Activated CD8-positive, alpha-beta T cell treated with anti-CD3 and anti-CD28 coated beads for 36 hours (primary cell): ENCODE measurements at regions not wholly inside any gene's neighbourhood (a gene's known extent, or its start where the extent isn't known, plus 50 kb on each side); places are given as distances from the start of the nearest gene placed in this dataset.
"Not testable (repeated sequence)": the region's sequence is repeated elsewhere in the genome, so short reads cannot be mapped to it uniquely, and the experiment has no call there.

Source experiments
- ATAC-seq: fragments of 200-7000 bp; cut with Tn5 transposase; one replicate; pipeline ENCODE4 v1.10.0; 2021; ENCODE audit warnings: mild to moderate bottlenecking, moderate library complexity
- CTCF ChIA-PET: fragments of 350-600 bp; sonication (Branson Sonifier 250); formaldehyde crosslinking; loops from one replicate; lab custom pipeline; 2021; ENCODE audit warnings: antibody characterized with exemption; lab: Charles Lee
- POLR2A ChIA-PET: fragments of 350-600 bp; sonication (Branson Sonifier 250); formaldehyde crosslinking; loops from one replicate; lab custom pipeline; 2021; ENCODE audit warnings: antibody characterized with exemption; lab: Charles Lee
- DNase-seq: peaks from one replicate; pipeline ENCODE4 v3.0.0-alpha.2; 2020
- H3K27ac Mint-ChIP-seq: one replicate; pipeline ENCODE4 v1.8.0; 2021; ENCODE audit warnings: mild to moderate bottlenecking, mixed read lengths
- H3K27me3 Mint-ChIP-seq: one replicate; pipeline ENCODE4 v1.8.0; 2021; ENCODE audit warnings: mixed read lengths
- H3K36me3 Mint-ChIP-seq: one replicate; pipeline ENCODE4 v1.8.0; 2021; ENCODE audit warnings: low read depth, mixed read lengths
- H3K4me1 Mint-ChIP-seq: one replicate; pipeline ENCODE4 v1.8.0; 2021; ENCODE audit warnings: low read depth, mixed read lengths
- H3K4me3 Mint-ChIP-seq: one replicate; pipeline ENCODE4 v1.8.0; 2021; ENCODE audit warnings: mild to moderate bottlenecking, moderate library complexity, mixed read lengths
- H3K9me3 Mint-ChIP-seq: one replicate; pipeline ENCODE4 v1.8.0; 2021; ENCODE audit warnings: mixed read lengths
- intact Hi-C: fragments of 100-400 bp; cut with micrococcal nuclease; formaldehyde crosslinking; loops from one replicate; pipeline ENCODE4 v1.10.0; 2022
- TF ChIP-seq, protein P1 (sequence below): fragments of 200-600 bp; IDR thresholded peaks from one replicate; pipeline ENCODE4 v1.8.0; 2022; ENCODE audit warnings: antibody characterized with exemption, mild to moderate bottlenecking

DNA sequence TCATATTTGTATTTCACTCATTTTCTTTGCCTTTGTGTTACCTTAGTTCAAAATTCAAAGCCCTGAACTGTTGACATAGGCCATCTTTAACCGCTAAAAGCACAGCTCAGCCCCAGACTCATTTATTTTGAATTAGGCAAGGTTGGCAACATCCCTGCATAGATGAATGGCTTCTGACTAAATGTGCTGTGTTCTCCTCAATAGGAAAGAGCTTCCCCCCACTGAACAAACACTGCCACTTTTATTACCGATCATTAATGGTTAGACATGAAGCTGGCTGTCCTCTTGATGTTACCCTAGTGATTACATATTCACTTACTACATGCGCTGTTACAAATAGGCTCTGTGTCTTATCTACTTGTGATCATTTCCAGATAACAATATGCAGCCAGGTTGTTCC lies 170.7 kb downstream of the ADCYAP1 start:
- intact Hi-C loops = no loop called here
- no peak for ATAC-seq
- no peak for DNase-seq
- H3K4me1 Mint-ChIP-seq = no peaks in the 10 kb centered on the region
- POLR2A ChIA-PET = no interaction called here
- H3K4me3 Mint-ChIP-seq = no peak overlapping the region
- CTCF ChIA-PET = interaction anchor here (0.9 to 1.5 kb wide), 2 partner anchors 10 to 32 kb away, joined by 3 read pairs; no protein-coding TSS in a partner anchor
- TF ChIP-seq, protein P1, sequence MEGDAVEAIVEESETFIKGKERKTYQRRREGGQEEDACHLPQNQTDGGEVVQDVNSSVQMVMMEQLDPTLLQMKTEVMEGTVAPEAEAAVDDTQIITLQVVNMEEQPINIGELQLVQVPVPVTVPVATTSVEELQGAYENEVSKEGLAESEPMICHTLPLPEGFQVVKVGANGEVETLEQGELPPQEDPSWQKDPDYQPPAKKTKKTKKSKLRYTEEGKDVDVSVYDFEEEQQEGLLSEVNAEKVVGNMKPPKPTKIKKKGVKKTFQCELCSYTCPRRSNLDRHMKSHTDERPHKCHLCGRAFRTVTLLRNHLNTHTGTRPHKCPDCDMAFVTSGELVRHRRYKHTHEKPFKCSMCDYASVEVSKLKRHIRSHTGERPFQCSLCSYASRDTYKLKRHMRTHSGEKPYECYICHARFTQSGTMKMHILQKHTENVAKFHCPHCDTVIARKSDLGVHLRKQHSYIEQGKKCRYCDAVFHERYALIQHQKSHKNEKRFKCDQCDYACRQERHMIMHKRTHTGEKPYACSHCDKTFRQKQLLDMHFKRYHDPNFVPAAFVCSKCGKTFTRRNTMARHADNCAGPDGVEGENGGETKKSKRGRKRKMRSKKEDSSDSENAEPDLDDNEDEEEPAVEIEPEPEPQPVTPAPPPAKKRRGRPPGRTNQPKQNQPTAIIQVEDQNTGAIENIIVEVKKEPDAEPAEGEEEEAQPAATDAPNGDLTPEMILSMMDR = no peak
- H3K27ac Mint-ChIP-seq = no peak overlapping the region
- H3K36me3 Mint-ChIP-seq = no peaks in the 10 kb centered on the region
- no peaks in the 10 kb centered on the region for H3K9me3 Mint-ChIP-seq
- H3K27me3 Mint-ChIP-seq = no peaks in the 10 kb centered on the region

DNA sequence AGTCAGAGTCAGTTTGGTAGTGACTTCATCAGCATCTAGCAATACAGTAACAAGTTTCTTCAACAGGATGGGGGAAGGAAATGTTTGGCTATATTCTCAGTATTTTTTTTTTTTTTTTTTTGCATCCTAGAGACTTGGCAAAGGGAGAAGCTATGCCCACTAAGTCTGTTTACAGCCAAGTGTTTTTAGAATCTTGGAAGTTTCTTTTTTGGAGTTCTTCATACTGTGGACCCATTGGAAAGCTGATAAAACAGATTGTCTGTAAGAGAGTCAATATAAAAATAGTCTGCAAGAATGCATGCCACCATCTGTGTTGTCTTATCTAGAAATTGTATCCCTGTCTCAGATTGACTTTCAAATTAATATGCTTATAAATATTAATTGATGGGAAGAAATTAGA lies 171.2 kb downstream of the ADCYAP1 start:
- ChIA-PET CTCF (interaction anchor here (1.5 kb wide), 1 partner anchor 9 kb away, joined by 3 read pairs; no protein-coding TSS in a partner anchor), POLR2A (no interaction called here)
- no peaks in the 10 kb centered on the region for H3K27me3 Mint-ChIP-seq
- no peak overlapping the region for H3K27ac Mint-ChIP-seq
- H3K36me3 Mint-ChIP-seq = no peaks in the 10 kb centered on the region
- H3K9me3 Mint-ChIP-seq = no peaks in the 10 kb centered on the region
- H3K4me1 Mint-ChIP-seq = no peaks in the 10 kb centered on the region
- no peak overlapping the region for H3K4me3 Mint-ChIP-seq
- ATAC-seq (no peak), DNase-seq (no peak)
- TF ChIP-seq, protein P1 = no peak
- intact Hi-C loops = no loop called here

- ATAC-seq = no peak
- intact Hi-C loops = no loop called here
- Mint-ChIP-seq H3K36me3 (no peaks in the 10 kb centered on the region), H3K4me3 (no peak overlapping the region), H3K4me1 (no peaks in the 10 kb centered on the region), H3K9me3 (no peaks in the 10 kb centered on the region), H3K27ac (no peak overlapping the region), H3K27me3 (no peaks in the 10 kb centered on the region)
- DNase-seq = no peak
- ChIA-PET POLR2A (no interaction called here), CTCF (no interaction called here)
- TF ChIP-seq, protein P1 = no peak
These were observed 173.6 kb downstream of the ADCYAP1 start for GRCh38 chr18:1078301-1078700.

DNA sequence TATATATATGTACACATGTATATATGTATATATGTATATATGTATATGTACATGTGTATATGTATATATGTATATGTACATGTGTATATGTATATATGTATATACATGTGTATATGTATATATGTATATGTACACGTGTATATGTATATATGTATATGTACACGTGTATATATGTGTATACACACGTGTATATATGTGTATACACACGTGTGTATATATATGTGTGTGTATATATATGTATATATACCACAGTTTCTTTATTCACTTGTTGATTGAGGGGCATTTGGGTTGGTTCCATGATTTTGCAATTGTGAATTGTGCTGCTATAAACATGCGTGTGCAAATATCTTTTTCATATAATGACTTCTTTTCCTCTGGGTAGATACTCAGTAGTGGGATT lies 179.0 kb downstream of the ADCYAP1 start:
- ATAC-seq, intact Hi-C loops, DNase-seq, CTCF ChIA-PET, H3K9me3 Mint-ChIP-seq, H3K27ac Mint-ChIP-seq, H3K36me3 Mint-ChIP-seq, H3K27me3 Mint-ChIP-seq, POLR2A ChIA-PET, H3K4me3 Mint-ChIP-seq, H3K4me1 Mint-ChIP-seq: not testable (repeated sequence)

GRCh38 chr18:1090758-1091157 lies 186.1 kb downstream of the ADCYAP1 start:
- peaks cover 7% of the 10 kb centered on the region for H3K9me3 Mint-ChIP-seq
- TF ChIP-seq, protein P1 = no peak
- DNase-seq = no peak
- ATAC-seq = no peak
- H3K27me3 Mint-ChIP-seq = no peaks in the 10 kb centered on the region
- no peaks in the 10 kb centered on the region for H3K36me3 Mint-ChIP-seq
- H3K4me3 Mint-ChIP-seq = no peak overlapping the region
- no peaks in the 10 kb centered on the region for H3K4me1 Mint-ChIP-seq
- ChIA-PET CTCF (no interaction called here), POLR2A (no interaction called here)
- intact Hi-C loops = no loop called here
- no peak overlapping the region for H3K27ac Mint-ChIP-seq

GRCh38 chr18:1092228-1092627 lies 187.6 kb downstream of the ADCYAP1 start:
- Mint-ChIP-seq H3K4me3 (no peak overlapping the region), H3K27ac (no peak overlapping the region), H3K36me3 (no peaks in the 10 kb centered on the region), H3K27me3 (no peaks in the 10 kb centered on the region), H3K9me3 (peaks cover 7% of the 10 kb centered on the region), H3K4me1 (no peaks in the 10 kb centered on the region)
- intact Hi-C loops = no loop called here
- DNase-seq (no peak), ATAC-seq (no peak)
- ChIA-PET POLR2A (no interaction called here), CTCF (no interaction called here)
- TF ChIP-seq, protein P1 = no peak
